A549 (cell line): ENCODE measurements at regions not wholly inside any gene's neighbourhood (a gene's known extent, or its start where the extent isn't known, plus 50 kb on each side); places are given as distances from the start of the nearest gene placed in this dataset.

Experiments
- ATAC-seq, 2 experiments: fragments of 200-7000 bp in 1 of 2; fragments of >200 bp in 1 of 2; cut with Nextera tagmentation in 1 of 2; cut with Tn5 transposase in 1 of 2; 3 replicates each; pipeline versions ENCODE4 v1.8.0 to v1.9.1; 2018 to 2020; ENCODE audit warnings: mild to moderate bottlenecking in 1 of 2, moderate library complexity in 1 of 2
- CTCF ChIA-PET: fragments of 300-600 bp; sonication (Branson Sonifier 250); formaldehyde crosslinking; extraction: SDS; loops from one replicate; lab custom pipeline; 2021; ENCODE audit warnings: antibody characterized with exemption, inconsistent platforms; lab: Yijun Ruan, JAX
- POLR2A ChIA-PET: fragments of 350-600 bp; formaldehyde crosslinking; extraction: SDS; loops from one replicate; lab custom pipeline; 2021; ENCODE audit warnings: antibody characterized with exemption, inconsistent platforms; lab: Yijun Ruan, JAX
- DNase-seq, 2 experiments: peaks; one replicate each; pipeline versions ENCODE4 v3.0.0 to v3.0.0-alpha.2; 2011 to 2016; ENCODE audit warnings: low read depth in 1 of 2, low spot score in 1 of 2
- FAIRE-seq: peaks from 2 replicates; lab custom pipeline; 2011; peaks lifted over from hg19 to GRCh38; lab: Jason Lieb, UNC
- H3K27ac ChIP-seq, 2 experiments: fragments of >200 bp; sonication (Bioruptor Twin); formaldehyde crosslinking; 3 replicates each; pipeline ENCODE4 v1.5.1; 2016 to 2017
- H3K4me1 ChIP-seq: fragments of >200 bp; sonication (Bioruptor Twin); formaldehyde crosslinking; 3 replicates; pipeline ENCODE4 v1.6.1; 2016
- H3K4me2 ChIP-seq: fragments of >200 bp; sonication (Bioruptor Twin); formaldehyde crosslinking; 3 replicates; pipeline ENCODE4 v1.6.1; 2016
- H3K4me3 ChIP-seq: fragments of >200 bp; sonication (Bioruptor Twin); formaldehyde crosslinking; 3 replicates; pipeline ENCODE4 v1.5.1; 2016
- H3K9me3 ChIP-seq: fragments of >200 bp; sonication (Bioruptor Twin); formaldehyde crosslinking; 3 replicates; pipeline ENCODE4 v1.6.1; 2016
- CBX2 ChIP-seq: fragments of 200-600 bp; sonication (generic); IDR thresholded peaks from 2 replicates; pipeline ENCODE4 v1.6.1; 2016; ENCODE audit warnings: low read depth, mild to moderate bottlenecking, borderline replicate concordance
- CBX8 ChIP-seq: fragments of 200-600 bp; sonication (generic); IDR thresholded peaks from 2 replicates; pipeline ENCODE4 v1.6.1; 2016
- EHMT2 ChIP-seq: fragments of 200-600 bp; sonication (generic); IDR thresholded peaks from 2 replicates; pipeline ENCODE4 v1.6.1; 2016; ENCODE audit warnings: antibody characterized with exemption, low read depth, mild to moderate bottlenecking, moderate library complexity
- FOSB ChIP-seq: fragments of 250-450 bp; sonication (Bioruptor Pico); IDR thresholded peaks from 2 replicates; pipeline ENCODE4 v1.5.0; 2020; ENCODE audit warnings: mild to moderate bottlenecking, moderate library complexity
- GATA3 ChIP-seq: IDR thresholded peaks from 2 replicates; pipeline ENCODE4 v1.6.1; 2012; ENCODE audit warnings: borderline replicate concordance
- HES2 ChIP-seq: fragments of >200 bp; sonication (Bioruptor Twin); formaldehyde crosslinking; IDR thresholded peaks from 2 replicates; pipeline ENCODE4 v1.6.1; 2016
- HEYL ChIP-seq: fragments of 250-450 bp; sonication (Bioruptor Pico); IDR thresholded peaks from 2 replicates; pipeline ENCODE4 v1.8.0; 2021; ENCODE audit warnings: mild to moderate bottlenecking, moderate library complexity
- HOXB5 ChIP-seq: fragments of 250-450 bp; sonication (Bioruptor Pico); IDR thresholded peaks from 2 replicates; pipeline ENCODE4 v1.5.0; 2020; ENCODE audit warnings: mild to moderate bottlenecking, moderate library complexity
- JUNB ChIP-seq: fragments of >200 bp; sonication (Bioruptor Twin); formaldehyde crosslinking; IDR thresholded peaks from 2 replicates; pipeline ENCODE4 v1.6.1; 2016
- KDM1A ChIP-seq: fragments of 200-600 bp; sonication (generic); IDR thresholded peaks from 2 replicates; pipeline ENCODE4 v1.6.1; 2016; ENCODE audit warnings: low read depth, mild to moderate bottlenecking
- MAX ChIP-seq: IDR thresholded peaks from 2 replicates; pipeline ENCODE4 v1.6.1; 2012
- MAZ ChIP-seq: fragments of 150-350 bp; IDR thresholded peaks from 2 replicates; pipeline ENCODE4 v1.6.1; 2014; ENCODE audit warnings: antibody characterized with exemption, low read depth, low read length, borderline replicate concordance
- MYC ChIP-seq: IDR thresholded peaks from 2 replicates; pipeline ENCODE4 v1.6.1; 2012; ENCODE audit warnings: mild to moderate bottlenecking, inconsistent platforms, low read length, improper control_type of control experiment, borderline replicate concordance
- NFE2L2 ChIP-seq: fragments of 150-350 bp; conservative IDR thresholded peaks from 2 replicates; pipeline ENCODE4 v1.6.1; 2014; ENCODE audit warnings: low read length
- NR3C1 ChIP-seq: fragments of >200 bp; sonication (Bioruptor Twin); formaldehyde crosslinking; IDR thresholded peaks from 3 replicates; pipeline ENCODE4 v1.6.1; 2017
- PBX3 ChIP-seq: IDR thresholded peaks from 2 replicates; pipeline ENCODE4 v1.6.1; 2012
- PHF8 ChIP-seq: fragments of 200-600 bp; sonication (generic); IDR thresholded peaks from 2 replicates; pipeline ENCODE4 v1.6.1; 2016; ENCODE audit warnings: low read depth, mild to moderate bottlenecking, antibody characterized with exemption, moderate library complexity, borderline replicate concordance
- POLR2AphosphoS2 ChIP-seq: conservative IDR thresholded peaks from 2 replicates; pipeline ENCODE4 v1.6.1; 2012; ENCODE audit warnings: low read length, improper control_type of control experiment, inconsistent platforms
- RAD21 ChIP-seq, 2 experiments: fragments of >200 bp in 1 of 2; sonication (Bioruptor Twin) in 1 of 2; formaldehyde crosslinking in 1 of 2; IDR thresholded peaks in 1 of 2; conservative IDR thresholded peaks in 1 of 2; 2 replicates in 1 of 2; 3 replicates in 1 of 2; pipeline ENCODE4 v1.6.1; 2012 to 2018; ENCODE audit warnings: inconsistent platforms in 1 of 2
- RARB ChIP-seq: fragments of 250-450 bp; sonication (Bioruptor Pico); IDR thresholded peaks from 2 replicates; pipeline ENCODE4 v1.8.0; 2021; ENCODE audit warnings: mild to moderate bottlenecking, moderate library complexity
- RFX5 ChIP-seq: fragments of 450-650 bp; IDR thresholded peaks from 2 replicates; pipeline ENCODE4 v1.7.1; 2014; ENCODE audit warnings: antibody characterized with exemption, mild to moderate bottlenecking, moderate library complexity
- RNF2 ChIP-seq: fragments of 200-600 bp; sonication (generic); IDR thresholded peaks from 2 replicates; pipeline ENCODE4 v1.6.1; 2016; ENCODE audit warnings: low read depth, mild to moderate bottlenecking, antibody characterized with exemption, moderate library complexity, borderline replicate concordance
- SMC3 ChIP-seq: fragments of >200 bp; sonication (Bioruptor Twin); formaldehyde crosslinking; IDR thresholded peaks from 3 replicates; pipeline ENCODE4 v1.6.1; 2018; ENCODE audit warnings: inconsistent platforms
- SREBF2 ChIP-seq: fragments of 450-650 bp; IDR thresholded peaks from 2 replicates; pipeline ENCODE4 v1.6.1; 2014; ENCODE audit warnings: mild to moderate bottlenecking, moderate library complexity
- TFCP2L1 ChIP-seq: fragments of 250-450 bp; sonication (Bioruptor Pico); IDR thresholded peaks from 2 replicates; pipeline ENCODE4 v1.5.0; 2021; ENCODE audit warnings: mild to moderate bottlenecking
- USF2 ChIP-seq: fragments of 450-650 bp; IDR thresholded peaks from 2 replicates; pipeline ENCODE4 v1.6.1; 2014; ENCODE audit warnings: antibody characterized with exemption
- ZNF302 ChIP-seq: fragments of 250-450 bp; sonication (Bioruptor Pico); IDR thresholded peaks from 2 replicates; pipeline ENCODE4 v1.9.0; 2021; ENCODE audit warnings: inconsistent platforms, mild to moderate bottlenecking, moderate library complexity
- ZSCAN20 ChIP-seq: fragments of 250-450 bp; sonication (Bioruptor Pico); IDR thresholded peaks from 2 replicates; pipeline ENCODE4 v1.8.0; 2022; ENCODE audit warnings: mild to moderate bottlenecking, moderate library complexity
- WGBS: methylation state at CpG from one replicate; pipeline ENCODE4 v1.1.6; 2017; ENCODE audit errors: missing lambda C conversion rate; 5-methylcytosine and 5-hydroxymethylcytosine counted together
- TF ChIP-seq, protein P1 (sequence below): IDR thresholded peaks from 2 replicates; pipeline ENCODE4 v1.6.1; 2012; ENCODE audit warnings: low read depth, borderline replicate concordance

- ATAC-seq, result no peak
Measured at GRCh38 chr10:31188792-31189406, 130.1 kb upstream of the ZEB1 start.

DNA sequence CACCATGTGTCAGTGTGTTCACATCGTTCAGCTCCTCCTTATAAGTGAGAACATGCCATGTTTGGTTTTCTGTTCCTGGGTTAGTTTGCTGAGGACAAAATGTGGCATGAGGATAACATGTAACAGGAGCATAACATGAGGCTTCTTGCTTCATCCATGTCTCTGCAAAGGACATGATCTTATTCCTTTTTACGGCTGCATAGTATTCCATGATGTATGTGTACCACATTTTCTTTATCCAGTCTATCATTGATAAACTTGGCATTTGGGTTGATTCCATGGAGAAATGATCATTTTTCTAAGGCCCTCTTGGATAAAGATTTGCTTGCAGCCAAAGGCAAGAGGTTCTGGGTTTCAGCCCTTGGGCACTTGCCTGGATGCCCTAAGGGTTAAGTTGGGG lies 128.5 kb upstream of the ZEB1 start:
- POLR2A ChIA-PET, result no interaction called here

More at GRCh38 chr10:31188792-31189406, 130.1 kb upstream of the ZEB1 start:
- Histone ChIP-seq H3K4me1 (no peaks in the 10 kb centered on the region), H3K27ac (no peak overlapping the region), H3K4me3 (no peak overlapping the region), H3K4me2 (no peak overlapping the region), H3K9me3 (no peaks in the 10 kb centered on the region)
- no peak for TF ChIP-seq GATA3
- TF ChIP-seq HEYL (CRISPR knock-in tag), result no peak
- no peak for TF ChIP-seq NR3C1
- no peak for TF ChIP-seq USF2
- TF ChIP-seq ZNF302 (CRISPR knock-in tag), result no peak
- POLR2A ChIA-PET, result no interaction called here
- FAIRE-seq (no peak), DNase-seq (no peak)
- WGBS, result 23% methylated on average over 4 of the region's 4 CpGs
- CTCF ChIA-PET, result no interaction called here

DNA sequence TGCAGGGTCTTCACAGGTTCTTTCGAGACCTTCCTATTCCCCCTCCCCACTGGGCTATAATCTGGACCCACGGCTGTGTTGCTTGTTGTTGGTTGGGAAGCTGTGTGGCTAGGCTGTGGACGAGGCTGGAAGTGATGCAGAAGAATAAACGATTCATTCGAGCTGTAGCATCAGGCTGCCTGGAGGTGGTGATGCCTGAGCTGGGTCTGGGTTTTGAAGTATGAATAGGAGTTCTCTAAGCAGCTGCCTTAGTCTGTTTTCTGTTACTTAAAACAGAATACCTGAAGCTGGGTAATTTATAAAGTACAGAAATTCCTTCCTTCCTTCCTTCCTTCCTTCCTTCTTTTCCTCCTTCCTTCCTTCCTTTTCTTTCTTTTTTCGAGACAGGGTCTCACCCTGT lies 126.5 kb upstream of the ZEB1 start:
- no peaks in the 10 kb centered on the region for H3K4me1 ChIP-seq
- ChIA-PET POLR2A (no interaction called here), CTCF (no interaction called here)
- DNase-seq, result no peak
- WGBS, result 7% methylated on average over 6 of the region's 6 CpGs
- H3K4me2 ChIP-seq, result no peak overlapping the region
- ATAC-seq, result no peak
- no peaks in the 10 kb centered on the region for H3K9me3 ChIP-seq
- no peak for FAIRE-seq
- H3K4me3 ChIP-seq, result no peak overlapping the region
- H3K27ac ChIP-seq, result no peak overlapping the region
- TF ChIP-seq RNF2, result no peak
- TF ChIP-seq USF2, result no peak
- no peak for TF ChIP-seq CBX8
- no peak for TF ChIP-seq EHMT2
- no peak for TF ChIP-seq RAD21 (conservative IDR thresholded peaks at IDR 0.05 in 1 of 2, IDR thresholded peaks at IDR 0.05 in 1 of 2)
- no peak for TF ChIP-seq KDM1A
- no peak for TF ChIP-seq POLR2AphosphoS2
- TF ChIP-seq JUNB, result no peak
- no peak for TF ChIP-seq MAZ
- TF ChIP-seq HEYL (CRISPR knock-in tag), result no peak
- no peak for TF ChIP-seq PBX3
- TF ChIP-seq, protein P1, sequence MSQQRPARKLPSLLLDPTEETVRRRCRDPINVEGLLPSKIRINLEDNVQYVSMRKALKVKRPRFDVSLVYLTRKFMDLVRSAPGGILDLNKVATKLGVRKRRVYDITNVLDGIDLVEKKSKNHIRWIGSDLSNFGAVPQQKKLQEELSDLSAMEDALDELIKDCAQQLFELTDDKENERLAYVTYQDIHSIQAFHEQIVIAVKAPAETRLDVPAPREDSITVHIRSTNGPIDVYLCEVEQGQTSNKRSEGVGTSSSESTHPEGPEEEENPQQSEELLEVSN, result no peak
- no peak for TF ChIP-seq NR3C1
- no peak for TF ChIP-seq NFE2L2
- no peak for TF ChIP-seq ZSCAN20 (CRISPR knock-in tag)
- TF ChIP-seq CBX2, result no peak
- TF ChIP-seq TFCP2L1 (CRISPR knock-in tag), result no peak
- TF ChIP-seq HOXB5 (CRISPR knock-in tag), result no peak
- TF ChIP-seq SREBF2, result no peak
- no peak for TF ChIP-seq ZNF302 (CRISPR knock-in tag)
- TF ChIP-seq, all 56 proteins: peak for 0

More for the DNA sequence above, 128.5 kb upstream of the ZEB1 start:
- DNase-seq (no peak), ATAC-seq (no peak), FAIRE-seq (no peak)
- no peak overlapping the region for H3K4me2 ChIP-seq
- no peaks in the 10 kb centered on the region for H3K9me3 ChIP-seq
- 70% methylated on average over 2 of the region's 2 CpGs for WGBS
- no peak overlapping the region for H3K4me3 ChIP-seq
- H3K27ac ChIP-seq, result no peak overlapping the region
- no peaks in the 10 kb centered on the region for H3K4me1 ChIP-seq
- CTCF ChIA-PET, result interaction anchor here (1.0 kb wide), 1 partner anchor 439 kb away, joined by 3 read pairs; no protein-coding TSS in a partner anchor
- TF ChIP-seq NFE2L2 (no peak), PHF8 (no peak), NR3C1 (no peak), GATA3 (no peak), POLR2AphosphoS2 (no peak), HEYL (CRISPR knock-in tag) (no peak), RARB (CRISPR knock-in tag) (no peak), FOSB (CRISPR knock-in tag) (no peak), HES2 (no peak), MYC (no peak), MAX (no peak), SMC3 (no peak), ZNF302 (CRISPR knock-in tag) (no peak), RFX5 (no peak), MAZ (no peak)
